Panc1 (cell line): ENCODE measurements at regions not wholly inside any gene's neighbourhood (a gene's known extent, or its start where the extent isn't known, plus 50 kb on each side); places are given as distances from the start of the nearest gene placed in this dataset.

Experiments
- ATAC-seq: fragments of 200-7000 bp; cut with Tn5 transposase; 2 replicates; pipeline ENCODE4 v1.9.1; 2020; ENCODE audit warnings: mild to moderate bottlenecking, moderate library complexity
- BruUV-seq: library from RNA; stranded (reverse); fragments of 400-500 nt; replicated peaks from 2 replicates; lab custom pipeline; 2021; lab: Mats Ljungman, UMichigan
- CTCF ChIA-PET: fragments of 300-600 bp; sonication (Branson Sonifier 250); formaldehyde crosslinking; loops from one replicate; lab custom pipeline; 2022; ENCODE audit warnings: antibody characterized with exemption; lab: Charles Lee
- POLR2A ChIA-PET: fragments of 300-600 bp; sonication (Branson Sonifier 250); formaldehyde crosslinking; loops from one replicate; lab custom pipeline; 2022; ENCODE audit warnings: antibody characterized with exemption; lab: Charles Lee
- DNase-seq: peaks from one replicate; pipeline ENCODE4 v3.0.0-alpha.2; 2010; ENCODE audit warnings: low read depth, low spot score
- H3K27ac ChIP-seq: 2 replicates; pipeline ENCODE4 v1.5.1; 2011; ENCODE audit warnings: mild to moderate bottlenecking, low read length, inconsistent platforms
- H3K27me3 ChIP-seq: fragments of 200-500 bp; sonication (Bioruptor generic); 2 replicates; pipeline ENCODE4 v1.6.0; 2014; ENCODE audit warnings: low read length, inconsistent platforms; ENCODE audit not compliant: control insufficient read depth, insufficient read depth
- H3K36me3 ChIP-seq: fragments of 200-500 bp; sonication (Bioruptor generic); 2 replicates; pipeline ENCODE4 v1.5.1; 2014; ENCODE audit warnings: inconsistent platforms, mild to moderate bottlenecking, low read length, moderate library complexity; ENCODE audit not compliant: control insufficient read depth, insufficient read depth
- H3K4me1 ChIP-seq: 2 replicates; pipeline ENCODE4 v1.5.1; 2011; ENCODE audit warnings: inconsistent platforms, mild to moderate bottlenecking, low read length, moderate library complexity; ENCODE audit not compliant: control insufficient read depth, insufficient read depth
- H3K4me3 ChIP-seq, 2 experiments: 2 replicates each; pipeline ENCODE4 v1.5.1; 2011 to 2012; ENCODE audit warnings: low read depth in 2 of 2, low read length in 2 of 2, mild to moderate bottlenecking in 2 of 2, inconsistent platforms in 1 of 2, moderate library complexity in 1 of 2
- H3K9me3 ChIP-seq: fragments of 200-500 bp; sonication (Bioruptor generic); 2 replicates; pipeline ENCODE4 v1.5.1; 2014; ENCODE audit warnings: low read depth, mild to moderate bottlenecking, inconsistent platforms, low read length, moderate library complexity; ENCODE audit not compliant: control insufficient read depth, insufficient read depth
- POLR2AphosphoS5 ChIP-seq: IDR thresholded peaks from 2 replicates; pipeline ENCODE4 v1.6.1; 2012; ENCODE audit warnings: mild to moderate bottlenecking, low read depth, low read length, moderate library complexity
- REST ChIP-seq, 2 experiments: IDR thresholded peaks; 2 replicates each; pipeline ENCODE4 v1.6.1; 2011 to 2012; ENCODE audit warnings: low read depth in 2 of 2, control low read depth in 1 of 2, low read length in 1 of 2, mild to moderate bottlenecking in 1 of 2, moderate library complexity in 1 of 2; ENCODE audit not compliant: insufficient read depth in 1 of 2
- SIN3A ChIP-seq: IDR thresholded peaks from 2 replicates; pipeline ENCODE4 v1.6.1; 2012; ENCODE audit warnings: low read depth, mild to moderate bottlenecking, low read length, moderate library complexity, borderline replicate concordance; ENCODE audit not compliant: insufficient read depth
- TCF7L2 ChIP-seq: IDR thresholded peaks from 2 replicates; pipeline ENCODE4 v1.6.1; 2011; ENCODE audit warnings: mild to moderate bottlenecking, low read depth, low read length, inconsistent platforms
- in situ Hi-C: cut with HindIII; loops from 2 replicates; pipeline ENCODE4 v1.10.0; 2016; ENCODE audit warnings: low sequenced_read_pairs, low pct_unique_long_range_greater_than_20kb
- intact Hi-C: fragments of 100-400 bp; cut with micrococcal nuclease; formaldehyde crosslinking; loops from one replicate; pipeline ENCODE4 v1.10.0; 2022; ENCODE audit not compliant: unreplicated experiment
- TF ChIP-seq, protein P1 (sequence below): fragments of 450-650 bp; IDR thresholded peaks from 2 replicates; pipeline ENCODE4 v1.5.1; 2017; ENCODE audit warnings: mild to moderate bottlenecking

GRCh38 chr1:238549137-238549536 lies 658.4 kb upstream of the ZP4 start:
- Histone ChIP-seq H3K4me1 (no peaks in the 10 kb centered on the region), H3K4me3 (no peak overlapping the region), H3K27me3 (no peaks in the 10 kb centered on the region), H3K36me3 (no peaks in the 10 kb centered on the region), H3K9me3 (no peaks in the 10 kb centered on the region), H3K27ac (no peak overlapping the region)
- ATAC-seq (no peak), DNase-seq (no peak)
- ChIA-PET POLR2A (no interaction called here), CTCF (no interaction called here)
- in situ Hi-C loops = no loop called here
- intact Hi-C loops = no loop called here
- BruUV-seq = no TSS peak
- TF ChIP-seq, protein P1, sequence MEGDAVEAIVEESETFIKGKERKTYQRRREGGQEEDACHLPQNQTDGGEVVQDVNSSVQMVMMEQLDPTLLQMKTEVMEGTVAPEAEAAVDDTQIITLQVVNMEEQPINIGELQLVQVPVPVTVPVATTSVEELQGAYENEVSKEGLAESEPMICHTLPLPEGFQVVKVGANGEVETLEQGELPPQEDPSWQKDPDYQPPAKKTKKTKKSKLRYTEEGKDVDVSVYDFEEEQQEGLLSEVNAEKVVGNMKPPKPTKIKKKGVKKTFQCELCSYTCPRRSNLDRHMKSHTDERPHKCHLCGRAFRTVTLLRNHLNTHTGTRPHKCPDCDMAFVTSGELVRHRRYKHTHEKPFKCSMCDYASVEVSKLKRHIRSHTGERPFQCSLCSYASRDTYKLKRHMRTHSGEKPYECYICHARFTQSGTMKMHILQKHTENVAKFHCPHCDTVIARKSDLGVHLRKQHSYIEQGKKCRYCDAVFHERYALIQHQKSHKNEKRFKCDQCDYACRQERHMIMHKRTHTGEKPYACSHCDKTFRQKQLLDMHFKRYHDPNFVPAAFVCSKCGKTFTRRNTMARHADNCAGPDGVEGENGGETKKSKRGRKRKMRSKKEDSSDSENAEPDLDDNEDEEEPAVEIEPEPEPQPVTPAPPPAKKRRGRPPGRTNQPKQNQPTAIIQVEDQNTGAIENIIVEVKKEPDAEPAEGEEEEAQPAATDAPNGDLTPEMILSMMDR = no peak
- TF ChIP-seq SIN3A (no peak), TCF7L2 (no peak), REST (IDR thresholded peaks at IDR 0.05; ENCODE audit: insufficient read depth in 1 of 2, low read depth in 2 of 2, low read length in 1 of 2) (no peak), POLR2AphosphoS5 (no peak)

- ChIA-PET POLR2A (no interaction called here), CTCF (no interaction called here)
These were observed 655.4 kb upstream of the ZP4 start for GRCh38 chr1:238546118-238546517.

More at GRCh38 chr1:238546118-238546517, 655.4 kb upstream of the ZP4 start:
- no TSS peak for BruUV-seq
- H3K4me1 ChIP-seq = no peaks in the 10 kb centered on the region
- H3K36me3 ChIP-seq = no peaks in the 10 kb centered on the region
- no peaks in the 10 kb centered on the region for H3K27me3 ChIP-seq
- TF ChIP-seq, protein P1 = no peak
- no peak for TF ChIP-seq POLR2AphosphoS5
- no peak for TF ChIP-seq SIN3A
- TF ChIP-seq REST (IDR thresholded peaks at IDR 0.05; ENCODE audit: insufficient read depth in 1 of 2, low read depth in 2 of 2, low read length in 1 of 2) = no peak
- no peak for TF ChIP-seq TCF7L2
- no peak overlapping the region for H3K4me3 ChIP-seq
- H3K27ac ChIP-seq = no peak overlapping the region
- no peaks in the 10 kb centered on the region for H3K9me3 ChIP-seq
- intact Hi-C loops (no loop called here), in situ Hi-C loops (no loop called here)
- ATAC-seq = no peak
- DNase-seq = no peak
